WI38 (cell line): ENCODE measurements at regions not wholly inside any gene's neighbourhood (a gene's known extent, or its start where the extent isn't known, plus 50 kb on each side); places are given as distances from the start of the nearest gene placed in this dataset.

Experiments
- H3K4me3 ChIP-seq: 2 replicates; pipeline ENCODE4 v1.5.1; 2011; ENCODE audit warnings: low read depth, mild to moderate bottlenecking, control low read depth, low read length
- TF ChIP-seq, protein P1 (sequence below): IDR thresholded peaks from 2 replicates; pipeline ENCODE4 v1.5.1; 2012; ENCODE audit warnings: low read depth, mild to moderate bottlenecking, control low read depth, low read length

DNA sequence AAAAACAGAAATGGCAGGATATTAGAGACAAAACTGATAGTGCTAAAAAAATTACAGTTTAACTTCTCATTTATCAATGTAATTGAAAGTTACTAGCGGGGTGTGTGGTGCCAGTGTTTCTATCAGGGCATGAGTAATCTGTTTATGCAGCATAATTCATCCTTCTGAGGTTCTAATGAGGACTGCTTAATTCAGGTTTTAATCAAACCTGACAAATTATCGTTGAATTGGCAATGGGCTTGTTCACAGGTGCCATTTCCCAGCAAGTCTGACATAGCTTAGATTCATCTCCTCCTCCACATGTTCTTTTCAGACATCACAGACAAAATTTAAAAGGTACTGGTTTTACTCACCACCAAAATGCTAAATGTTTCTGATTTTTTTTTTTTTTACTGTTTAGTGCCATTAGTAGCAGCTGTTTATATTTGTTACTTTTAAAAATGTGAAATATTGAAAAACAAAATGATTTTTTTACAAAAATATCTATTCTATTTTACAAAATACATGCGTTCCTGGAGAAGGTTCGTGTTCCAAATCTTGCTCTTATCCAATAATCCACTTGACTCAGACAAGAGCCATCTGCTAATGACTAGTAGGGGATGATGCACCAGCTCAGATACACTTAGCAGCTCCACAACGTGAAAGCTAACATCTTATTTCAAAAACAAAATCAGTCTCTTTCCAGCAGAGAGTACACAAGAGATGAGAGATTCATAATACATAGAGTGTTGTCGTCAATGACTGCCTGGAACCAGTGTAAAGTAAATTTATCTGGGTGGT, 447.7 kb upstream of the DPPA4 start:
- H3K4me3 ChIP-seq = no peak overlapping the region
- TF ChIP-seq, protein P1, sequence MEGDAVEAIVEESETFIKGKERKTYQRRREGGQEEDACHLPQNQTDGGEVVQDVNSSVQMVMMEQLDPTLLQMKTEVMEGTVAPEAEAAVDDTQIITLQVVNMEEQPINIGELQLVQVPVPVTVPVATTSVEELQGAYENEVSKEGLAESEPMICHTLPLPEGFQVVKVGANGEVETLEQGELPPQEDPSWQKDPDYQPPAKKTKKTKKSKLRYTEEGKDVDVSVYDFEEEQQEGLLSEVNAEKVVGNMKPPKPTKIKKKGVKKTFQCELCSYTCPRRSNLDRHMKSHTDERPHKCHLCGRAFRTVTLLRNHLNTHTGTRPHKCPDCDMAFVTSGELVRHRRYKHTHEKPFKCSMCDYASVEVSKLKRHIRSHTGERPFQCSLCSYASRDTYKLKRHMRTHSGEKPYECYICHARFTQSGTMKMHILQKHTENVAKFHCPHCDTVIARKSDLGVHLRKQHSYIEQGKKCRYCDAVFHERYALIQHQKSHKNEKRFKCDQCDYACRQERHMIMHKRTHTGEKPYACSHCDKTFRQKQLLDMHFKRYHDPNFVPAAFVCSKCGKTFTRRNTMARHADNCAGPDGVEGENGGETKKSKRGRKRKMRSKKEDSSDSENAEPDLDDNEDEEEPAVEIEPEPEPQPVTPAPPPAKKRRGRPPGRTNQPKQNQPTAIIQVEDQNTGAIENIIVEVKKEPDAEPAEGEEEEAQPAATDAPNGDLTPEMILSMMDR = no peak

- TF ChIP-seq, protein P1 = 0 out of 2 replicates have a peak, but pooled peaks have one; percentile 31
- no peak overlapping the region for H3K4me3 ChIP-seq
These were observed 465.9 kb upstream of the DPPA4 start for GRCh38 chr3:109803274-109803673.

DNA sequence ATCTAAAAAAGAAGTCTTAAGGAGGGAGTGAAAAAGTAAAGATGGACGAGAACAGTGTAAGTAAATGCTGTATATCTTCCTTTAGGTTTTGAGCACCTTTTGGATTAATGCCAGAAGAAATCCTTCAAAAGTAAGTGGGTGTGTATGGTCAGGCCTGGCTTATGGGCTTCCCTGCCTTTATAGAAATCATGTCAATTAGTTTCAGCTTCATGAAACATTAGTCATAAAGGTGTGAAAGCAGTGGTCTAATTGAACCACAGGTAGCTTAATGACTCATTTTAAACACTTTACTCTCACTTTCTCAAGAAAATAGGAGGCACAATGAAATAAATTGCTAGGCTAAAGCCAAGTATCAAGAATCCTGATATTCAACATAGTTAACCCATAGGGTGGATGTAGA, 467.4 kb upstream of the DPPA4 start:
- TF ChIP-seq, protein P1 = no peak
- H3K4me3 ChIP-seq = no peak overlapping the region

DNA sequence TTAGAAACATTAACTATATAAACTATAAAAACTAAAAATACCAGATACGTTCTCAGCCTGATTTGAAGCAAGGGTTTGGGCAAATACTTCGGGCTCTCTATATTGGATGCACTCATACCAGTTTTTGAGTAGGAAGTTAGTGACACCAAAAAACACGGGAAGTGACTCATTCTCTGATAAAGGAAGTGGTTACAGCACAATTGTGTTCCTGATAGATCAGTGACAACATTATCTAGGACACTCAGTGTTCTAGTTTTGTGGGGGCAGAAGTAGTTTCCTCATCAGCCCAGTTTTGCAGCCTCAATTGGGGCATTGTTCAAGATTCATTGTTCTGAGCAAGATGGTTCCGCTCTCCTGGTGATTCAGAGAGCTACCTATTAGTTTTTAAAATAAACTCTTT, 469.6 kb upstream of the DPPA4 start:
- H3K4me3 ChIP-seq = no peak overlapping the region
- TF ChIP-seq, protein P1 = no peak

- TF ChIP-seq, protein P1 = no peak
- H3K4me3 ChIP-seq = no peak overlapping the region
These were observed 472.2 kb upstream of the DPPA4 start for GRCh38 chr3:109809513-109809912.

DNA sequence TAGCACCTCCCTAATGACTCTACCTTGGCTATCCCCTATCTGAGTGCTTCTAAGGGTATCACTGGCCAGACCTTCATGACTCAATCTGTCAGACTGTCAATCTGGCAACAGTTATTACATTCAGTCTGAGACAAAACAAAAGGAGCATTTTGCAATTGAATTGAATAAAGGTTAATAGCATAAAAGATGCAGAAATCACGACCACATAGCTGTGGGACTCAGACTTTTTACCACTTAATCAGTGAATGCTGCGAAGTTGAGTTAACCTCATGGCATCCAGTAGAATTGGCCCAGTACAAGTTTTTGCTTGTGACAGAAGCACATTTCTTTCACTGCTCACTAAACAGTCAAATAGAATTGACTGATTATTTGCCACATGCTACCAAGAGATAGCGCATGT, 480.7 kb upstream of the DPPA4 start:
- TF ChIP-seq, protein P1 = no peak
- H3K4me3 ChIP-seq = no peak overlapping the region

GRCh38 chr3:109819734-109820133, 482.4 kb upstream of the DPPA4 start:
- TF ChIP-seq, protein P1 = no peak
- H3K4me3 ChIP-seq = no peak overlapping the region
